HCT116 (cell line): ENCODE measurements at regions not wholly inside any gene's neighbourhood (a gene's known extent, or its start where the extent isn't known, plus 50 kb on each side); places are given as distances from the start of the nearest gene placed in this dataset.

Source experiments
- ATAC-seq: fragments of 200-7000 bp; cut with Tn5 transposase; 2 replicates; pipeline ENCODE4 v1.9.1; 2020; ENCODE audit warnings: mild to moderate bottlenecking, moderate library complexity
- BruUV-seq: library from RNA; stranded (reverse); fragments of 400-500 nt; replicated peaks from 2 replicates; lab custom pipeline; 2021; lab: Mats Ljungman, UMichigan
- CTCF ChIA-PET: fragments of 300-600 bp; sonication (Branson Sonifier 250); formaldehyde crosslinking; loops from one replicate; lab custom pipeline; 2021; ENCODE audit warnings: antibody characterized with exemption; lab: Charles Lee
- POLR2A ChIA-PET: fragments of 300-600, 350-600 bp; sonication (Branson Sonifier 250); formaldehyde crosslinking; loops from one replicate; lab custom pipeline; 2021; ENCODE audit warnings: antibody characterized with exemption; lab: Charles Lee
- RAD21 ChIA-PET, 2 experiments: fragments of 300-600 bp; sonication (Branson Sonifier 250); formaldehyde crosslinking; loops; one replicate each; lab custom pipeline; 2023; ENCODE audit warnings: low total read pairs in 2 of 2; ENCODE audit not compliant: uncharacterized antibody in 2 of 2, unreplicated experiment in 2 of 2, low non-redundant PET in 1 of 2; lab: Charles Lee
- DNase-seq: peaks from one replicate; pipeline ENCODE4 v3.0.0-alpha.2; 2010; ENCODE audit warnings: low read depth, low spot score
- H2AFZ ChIP-seq: fragments of 200-600 bp; shearing (Covaris generic), sonication (generic); 2 replicates; pipeline ENCODE4 v1.6.1; 2017; ENCODE audit warnings: low read depth, mixed run types, mixed read lengths, antibody characterized with exemption, low read length; ENCODE audit not compliant: poor library complexity, severe bottlenecking
- H3K27ac ChIP-seq: 2 replicates; pipeline ENCODE4 v1.5.1; 2012; ENCODE audit warnings: low read depth, low read length
- H3K27me3 ChIP-seq: fragments of 200-600 bp; sonication (generic); 2 replicates; pipeline ENCODE4 v1.6.1; 2016; ENCODE audit warnings: mixed run types, low read length, mixed read lengths; ENCODE audit not compliant: insufficient read depth
- H3K36me3 ChIP-seq, 2 experiments: fragments of 200-500 bp in 1 of 2; fragments of 200-600 bp in 1 of 2; sonication (Bioruptor generic) in 1 of 2; sonication (generic) in 1 of 2; 2 replicates each; pipeline versions ENCODE4 v1.5.1 to v1.6.1; 2014 to 2016; ENCODE audit warnings: low read length in 2 of 2, inconsistent platforms in 1 of 2, mixed read lengths in 1 of 2, mixed run types in 1 of 2; ENCODE audit not compliant: insufficient read depth in 2 of 2, control insufficient read depth in 1 of 2
- H3K4me1 ChIP-seq, 2 experiments: fragments of 200-600 bp in 1 of 2; sonication (generic) in 1 of 2; 2 replicates each; pipeline versions ENCODE4 v1.5.1 to v1.6.1; 2012 to 2017; ENCODE audit warnings: low read length in 2 of 2, inconsistent platforms in 1 of 2, mild to moderate bottlenecking in 1 of 2, mixed read lengths in 1 of 2, mixed run types in 1 of 2, moderate library complexity in 1 of 2; ENCODE audit not compliant: insufficient read depth in 2 of 2, control insufficient read depth in 1 of 2
- H3K4me2 ChIP-seq: fragments of 200-600 bp; sonication (generic); 2 replicates; pipeline ENCODE4 v1.6.1; 2017; ENCODE audit warnings: mixed run types, low read length, mixed read lengths
- H3K4me3 ChIP-seq, 2 experiments: fragments of 200-600 bp in 1 of 2; sonication (generic) in 1 of 2; replicated peaks in 1 of 2; 2 replicates each; pipeline ENCODE4 v1.5.1; 2011 to 2016; ENCODE audit warnings: low read length in 2 of 2, control low read depth in 1 of 2, low read depth in 1 of 2, mild to moderate bottlenecking in 1 of 2, mixed read lengths in 1 of 2, mixed run types in 1 of 2
- H3K79me2 ChIP-seq: fragments of 200-600 bp; sonication (generic); 2 replicates; pipeline ENCODE4 v1.6.1; 2017; ENCODE audit warnings: mild to moderate bottlenecking, mixed run types, low read length, moderate library complexity, mixed read lengths; ENCODE audit not compliant: insufficient read depth
- H3K9ac ChIP-seq: fragments of 200-600 bp; sonication (generic); 2 replicates; pipeline ENCODE4 v1.6.1; 2016; ENCODE audit warnings: low read length, mixed read lengths
- H3K9me2 ChIP-seq: fragments of 200-600 bp; sonication (generic), shearing (Covaris generic); 2 replicates; pipeline ENCODE4 v1.6.1; 2017; ENCODE audit warnings: mixed run types, mild to moderate bottlenecking, moderate library complexity; ENCODE audit not compliant: insufficient read depth
- H3K9me3 ChIP-seq, 2 experiments: fragments of 200-500 bp in 1 of 2; fragments of 200-600 bp in 1 of 2; sonication (Bioruptor generic) in 1 of 2; sonication (generic) in 1 of 2; 2 replicates each; pipeline ENCODE4 v1.6.1; 2014 to 2017; ENCODE audit warnings: low read length in 2 of 2, mixed read lengths in 2 of 2, inconsistent platforms in 1 of 2, low read depth in 1 of 2, mild to moderate bottlenecking in 1 of 2, mixed run types in 1 of 2, moderate library complexity in 1 of 2; ENCODE audit not compliant: control insufficient read depth in 1 of 2, insufficient read depth in 1 of 2
- H4K20me1 ChIP-seq: fragments of 200-600 bp; sonication (generic), shearing (Covaris generic); 2 replicates; pipeline ENCODE4 v1.6.1; 2017; ENCODE audit warnings: mixed run types, mild to moderate bottlenecking, moderate library complexity; ENCODE audit not compliant: insufficient read depth
- ATF3 ChIP-seq: IDR thresholded peaks from 2 replicates; pipeline ENCODE4 v1.6.1; 2012
- CBX3 ChIP-seq: IDR thresholded peaks from 2 replicates; pipeline ENCODE4 v1.6.1; 2012; ENCODE audit warnings: low read depth
- CEBPB ChIP-seq: IDR thresholded peaks from 2 replicates; pipeline ENCODE4 v1.6.1; 2012; ENCODE audit warnings: low read depth
- EGR1 ChIP-seq: IDR thresholded peaks from 2 replicates; pipeline ENCODE4 v1.6.1; 2012; ENCODE audit warnings: low read depth
- ELF1 ChIP-seq: IDR thresholded peaks from 2 replicates; pipeline ENCODE4 v1.6.1; 2012; ENCODE audit warnings: low read depth, borderline replicate concordance
- EZH2 ChIP-seq: fragments of 200-600 bp; sonication (generic); IDR thresholded peaks from 2 replicates; pipeline ENCODE4 v1.6.1; 2017; ENCODE audit warnings: antibody characterized with exemption, mixed run types
- JUND ChIP-seq: IDR thresholded peaks from 2 replicates; pipeline ENCODE4 v1.6.1; 2012
- MAX ChIP-seq: IDR thresholded peaks from 2 replicates; pipeline ENCODE4 v1.6.1; 2012
- POLR2A ChIP-seq: IDR thresholded peaks from 2 replicates; pipeline ENCODE4 v1.7.0; 2011; ENCODE audit warnings: borderline replicate concordance; ENCODE audit not compliant: insufficient read depth, insufficient read length; ENCODE audit errors: extremely low read depth
- POLR2AphosphoS5 ChIP-seq: IDR thresholded peaks from 2 replicates; pipeline ENCODE4 v1.6.1; 2011; ENCODE audit warnings: mild to moderate bottlenecking, low read depth, low read length, moderate library complexity
- REST ChIP-seq: IDR thresholded peaks from 2 replicates; pipeline ENCODE4 v1.6.1; 2012; ENCODE audit warnings: low read depth
- SIN3A ChIP-seq: IDR thresholded peaks from 2 replicates; pipeline ENCODE4 v1.6.1; 2012; ENCODE audit warnings: low read depth
- SP1 ChIP-seq: IDR thresholded peaks from 2 replicates; pipeline ENCODE4 v1.6.1; 2012; ENCODE audit warnings: low read depth
- TCF7L2 ChIP-seq: IDR thresholded peaks from 2 replicates; pipeline ENCODE4 v1.7.0; 2011; ENCODE audit warnings: borderline replicate concordance, inconsistent platforms; ENCODE audit not compliant: insufficient read depth, insufficient read length; ENCODE audit errors: extremely low read depth
- YY1 ChIP-seq: IDR thresholded peaks from 2 replicates; pipeline ENCODE4 v1.6.1; 2011; ENCODE audit warnings: low read length, low read depth, moderate library complexity, mild to moderate bottlenecking; ENCODE audit not compliant: insufficient replicate concordance; ENCODE audit errors: extremely low read depth
- ZFX ChIP-seq: fragments of 450-650 bp; IDR thresholded peaks from 2 replicates; pipeline ENCODE4 v1.6.1; 2017
- ZNF274 ChIP-seq: fragments of 200-500 bp; sonication (Bioruptor generic); IDR thresholded peaks from 2 replicates; pipeline ENCODE4 v1.6.1; 2014; ENCODE audit warnings: mild to moderate bottlenecking, low read depth, low read length, inconsistent platforms
- intact Hi-C: fragments of 100-400 bp; cut with micrococcal nuclease; formaldehyde crosslinking; loops from 2 replicates; pipeline ENCODE4 v1.10.0; 2022

- POLR2A ChIA-PET, result no interaction called here
These were observed 96.1 kb upstream of the DNAH5 start for GRCh38 chr5:14040542-14040941.

More at GRCh38 chr5:14040542-14040941, 96.1 kb upstream of the DNAH5 start:
- DNase-seq (no peak), ATAC-seq (no peak)
- no peaks in the 10 kb centered on the region for H3K9me2 ChIP-seq
- no peak overlapping the region for H3K27ac ChIP-seq
- peaks cover 40 to 52% of the 10 kb centered on the region in 2 experiments for H3K4me1 ChIP-seq
- no peak for TF ChIP-seq EZH2
- no peak for TF ChIP-seq TCF7L2
- no peak for TF ChIP-seq CEBPB
- no peak for TF ChIP-seq ELF1
- no peak for TF ChIP-seq MAX
- TF ChIP-seq POLR2A, result no peak
- no peak for TF ChIP-seq POLR2AphosphoS5
- no peak for TF ChIP-seq SP1
- no peak for TF ChIP-seq EGR1
- no peak for TF ChIP-seq YY1
- TF ChIP-seq ZNF274, result no peak
- no peak for TF ChIP-seq REST
- TF ChIP-seq ZFX, result no peak
- no peak for TF ChIP-seq SIN3A
- TF ChIP-seq ATF3, result no peak
- TF ChIP-seq JUND, result no peak
- no peak for TF ChIP-seq CBX3
- ChIA-PET CTCF (no interaction called here), RAD21 (no interaction called here)
- H3K9me3 ChIP-seq, result no peaks in the 10 kb centered on the region
- no peaks in the 10 kb centered on the region for H3K27me3 ChIP-seq
- no peak overlapping the region for H3K4me3 ChIP-seq
- intact Hi-C loops, result no loop called here
- H2AFZ ChIP-seq, result no peak overlapping the region
- no peaks in the 10 kb centered on the region for H3K79me2 ChIP-seq
- no peaks in the 10 kb centered on the region for H4K20me1 ChIP-seq
- H3K36me3 ChIP-seq, result no peaks in the 10 kb centered on the region
- H3K4me2 ChIP-seq, result no peak overlapping the region
- no peak overlapping the region for H3K9ac ChIP-seq
- BruUV-seq, result no TSS peak
